CD4-positive, alpha-beta memory T cell (primary cell): ENCODE measurements at regions not wholly inside any gene's neighbourhood (a gene's known extent, or its start where the extent isn't known, plus 50 kb on each side); places are given as distances from the start of the nearest gene placed in this dataset.
"Not testable (repeated sequence)": the region's sequence is repeated elsewhere in the genome, so short reads cannot be mapped to it uniquely, and the experiment has no call there.

Source experiments
- CTCF ChIA-PET: fragments of 350-600 bp; sonication (Branson Sonifier 250); formaldehyde crosslinking; loops from one replicate; lab custom pipeline; 2021; ENCODE audit warnings: inconsistent platforms; ENCODE audit not compliant: partially characterized antibody; lab: Charles Lee
- POLR2A ChIA-PET: fragments of 350-600 bp; sonication (Branson Sonifier 250); formaldehyde crosslinking; loops from one replicate; lab custom pipeline; 2021; ENCODE audit not compliant: partially characterized antibody; lab: Charles Lee
- DNase-seq, 5 donors: peaks; one replicate each; pipeline versions ENCODE4 v3.0.0 to v3.0.0-alpha.2; 2020 to 2022; ENCODE audit warnings: mixed read lengths in 1 of 5
- H3K27ac ChIP-seq: one replicate; pipeline ENCODE4 v1.7.0; 2013; ENCODE audit warnings: low read depth, low read length
- H3K27me3 ChIP-seq: 2 replicates; pipeline ENCODE4 v1.7.0; 2013; ENCODE audit warnings: mild to moderate bottlenecking, low read length, moderate library complexity; ENCODE audit not compliant: insufficient read depth
- H3K36me3 ChIP-seq: 2 replicates; pipeline ENCODE4 v1.7.0; 2013; ENCODE audit warnings: mild to moderate bottlenecking, low read length, moderate library complexity; ENCODE audit not compliant: insufficient read depth
- H3K4me1 ChIP-seq: 2 replicates; pipeline ENCODE4 v1.7.0; 2013; ENCODE audit warnings: mild to moderate bottlenecking, low read length, moderate library complexity; ENCODE audit not compliant: insufficient read depth
- H3K4me3 ChIP-seq, 2 donors: one replicate each; pipeline ENCODE4 v1.7.0; 2013; ENCODE audit warnings: low read length in 2 of 2, mild to moderate bottlenecking in 1 of 2
- H3K9me3 ChIP-seq, 2 donors: one replicate each; pipeline ENCODE4 v1.7.0; 2013; ENCODE audit warnings: low read length in 2 of 2, control low read depth in 1 of 2; ENCODE audit not compliant: control insufficient read depth in 1 of 2
- H3K27ac Mint-ChIP-seq, 7 donors: one replicate each; pipeline ENCODE4 v1.8.0; 2020 to 2021; ENCODE audit warnings: mixed read lengths in 7 of 7, mild to moderate bottlenecking in 6 of 7, inconsistent platforms in 3 of 7, moderate library complexity in 3 of 7
- H3K27me3 Mint-ChIP-seq, 2 donors: one replicate each; pipeline ENCODE4 v1.8.0; 2020 to 2021; ENCODE audit warnings: mixed read lengths in 2 of 2
- H3K36me3 Mint-ChIP-seq, 2 donors: one replicate each; pipeline ENCODE4 v1.8.0; 2020 to 2021; ENCODE audit warnings: mixed read lengths in 2 of 2, inconsistent platforms in 1 of 2, mild to moderate bottlenecking in 1 of 2
- H3K4me1 Mint-ChIP-seq, 4 donors: one replicate each; pipeline ENCODE4 v1.8.0; 2020 to 2021; ENCODE audit warnings: mixed read lengths in 4 of 4, mild to moderate bottlenecking in 1 of 4
- H3K4me3 Mint-ChIP-seq, 8 donors: one replicate each; pipeline ENCODE4 v1.8.0; 2020 to 2021; ENCODE audit warnings: mixed read lengths in 8 of 8, mild to moderate bottlenecking in 7 of 8, moderate library complexity in 6 of 8, inconsistent platforms in 3 of 8
- H3K9me3 Mint-ChIP-seq, 8 donors: one replicate each; pipeline ENCODE4 v1.8.0; 2020 to 2021; ENCODE audit warnings: mixed read lengths in 8 of 8, mild to moderate bottlenecking in 5 of 8, inconsistent platforms in 3 of 8, moderate library complexity in 1 of 8
- intact Hi-C: fragments of 100-400 bp; cut with micrococcal nuclease; formaldehyde crosslinking; loops from one replicate; pipeline ENCODE4 v1.15.1; 2023

- H3K36me3 Mint-ChIP-seq, H3K4me3 Mint-ChIP-seq, intact Hi-C loops, H3K27me3 ChIP-seq, H3K4me1 Mint-ChIP-seq, CTCF ChIA-PET, H3K4me3 ChIP-seq, H3K4me1 ChIP-seq, H3K27me3 Mint-ChIP-seq, H3K27ac ChIP-seq, H3K9me3 ChIP-seq, H3K27ac Mint-ChIP-seq, DNase-seq, POLR2A ChIA-PET, H3K36me3 ChIP-seq: not testable (repeated sequence)
- peaks cover 0 to 14% (median 3%) of the 10 kb centered on the region in 8 donors for H3K9me3 Mint-ChIP-seq
These were observed 533.4 kb upstream of the LRATD1 start for GRCh38 chr2:14099101-14099500.

DNA sequence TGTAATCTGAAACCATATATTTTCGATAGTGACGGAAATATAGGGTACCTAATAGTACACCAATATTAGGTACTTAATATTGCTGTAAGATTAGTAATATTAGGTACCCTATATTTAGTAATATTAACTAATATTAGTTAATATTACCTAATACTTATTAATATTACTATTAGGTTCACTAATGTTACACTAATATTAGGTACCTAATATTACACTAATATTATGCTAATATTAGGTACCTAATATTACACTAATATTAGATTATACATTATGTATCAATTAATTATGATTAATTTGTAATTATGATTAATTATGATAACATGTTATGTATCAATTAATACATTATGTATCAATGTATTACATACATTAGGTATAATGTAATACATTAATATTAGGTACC lies 518.2 kb upstream of the LRATD1 start:
- ChIA-PET POLR2A (no interaction called here), CTCF (no interaction called here)
- H3K27ac ChIP-seq: no peak overlapping the region
- no peaks in the 10 kb centered on the region for H3K4me1 ChIP-seq
- H3K27ac Mint-ChIP-seq: no peak overlapping the region
- H3K4me3 Mint-ChIP-seq: no peak overlapping the region
- H3K36me3 ChIP-seq: no peaks in the 10 kb centered on the region
- no peaks in the 10 kb centered on the region for H3K9me3 ChIP-seq
- H3K9me3 Mint-ChIP-seq: peaks cover 0 to 11% (median 1%) of the 10 kb centered on the region in 8 donors
- H3K4me3 ChIP-seq: no peak overlapping the region
- intact Hi-C loops: no loop called here
- no peak for DNase-seq
- no peaks in the 10 kb centered on the region for H3K4me1 Mint-ChIP-seq
- H3K27me3 ChIP-seq: no peaks in the 10 kb centered on the region
- no peaks in the 10 kb centered on the region for H3K27me3 Mint-ChIP-seq
- H3K36me3 Mint-ChIP-seq: no peaks in the 10 kb centered on the region

DNA sequence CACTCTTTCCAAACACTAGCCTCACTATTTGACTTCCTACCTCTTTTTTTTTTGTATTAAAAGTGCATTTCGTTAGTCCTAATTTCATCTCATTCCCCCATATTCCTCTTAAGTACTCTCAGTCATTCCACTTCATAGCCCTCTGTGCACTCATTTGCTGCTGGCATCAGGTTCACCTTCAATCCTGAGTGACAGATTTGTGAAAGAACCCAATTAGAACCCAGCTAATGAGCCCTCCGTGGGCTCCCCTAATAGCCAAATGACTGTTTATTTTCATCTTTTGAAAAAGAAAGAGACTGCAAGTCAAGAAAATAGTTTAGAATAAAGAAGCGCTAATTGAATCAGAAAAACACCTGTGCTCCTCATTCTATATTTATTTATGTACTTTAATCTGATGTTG lies 512.1 kb upstream of the LRATD1 start:
- H3K27ac ChIP-seq: no peak overlapping the region
- H3K4me3 Mint-ChIP-seq: no peak overlapping the region
- no peak for DNase-seq
- H3K27ac Mint-ChIP-seq: no peak overlapping the region
- no peaks in the 10 kb centered on the region for H3K36me3 Mint-ChIP-seq
- CTCF ChIA-PET: no interaction called here
- POLR2A ChIA-PET: no interaction called here
- H3K27me3 ChIP-seq: no peaks in the 10 kb centered on the region
- H3K9me3 ChIP-seq: no peaks in the 10 kb centered on the region
- H3K9me3 Mint-ChIP-seq: peaks cover 0 to 5% (median 2%) of the 10 kb centered on the region in 8 donors
- no peak overlapping the region for H3K4me3 ChIP-seq
- no peaks in the 10 kb centered on the region for H3K36me3 ChIP-seq
- H3K4me1 ChIP-seq: no peaks in the 10 kb centered on the region
- H3K27me3 Mint-ChIP-seq: no peaks in the 10 kb centered on the region
- intact Hi-C loops: no loop called here
- H3K4me1 Mint-ChIP-seq: no peaks in the 10 kb centered on the region

DNA sequence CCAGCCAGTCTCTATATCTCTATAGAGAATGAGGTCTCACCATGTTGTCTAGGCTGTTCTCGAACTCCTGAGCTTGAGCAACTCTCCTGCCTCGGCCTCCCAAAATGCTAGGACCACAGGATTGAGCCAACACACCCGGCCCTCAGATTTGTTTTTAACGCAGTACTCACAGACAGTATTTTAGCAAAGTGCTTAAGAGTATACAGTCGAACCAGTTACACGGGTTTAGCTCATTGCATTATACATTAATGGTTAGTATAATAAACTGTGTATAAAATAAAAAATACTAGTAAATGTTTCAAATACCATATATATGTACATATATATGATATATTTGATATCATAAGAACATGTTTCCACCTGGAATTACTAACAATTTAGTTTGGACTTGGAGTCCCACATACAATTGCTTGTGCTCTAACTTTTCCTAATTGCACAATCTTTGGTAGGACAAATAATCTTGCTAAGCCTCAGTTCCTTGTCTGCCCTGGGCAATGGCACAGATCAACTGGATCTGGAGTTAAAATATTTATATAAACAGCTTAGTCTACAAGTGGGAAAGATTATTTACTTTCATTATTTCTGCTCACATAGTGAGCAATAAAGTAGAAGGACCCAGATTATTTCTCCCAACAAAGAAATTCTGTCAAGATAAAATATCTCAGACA lies 508.9 kb upstream of the LRATD1 start:
- peak in 1 of 5 donors; percentile 32 for DNase-seq
- H3K27me3 ChIP-seq: no peaks in the 10 kb centered on the region
- H3K27ac ChIP-seq: no peak overlapping the region
- Mint-ChIP-seq H3K9me3 (peaks cover 0 to 12% (median 4%) of the 10 kb centered on the region in 8 donors), H3K27me3 (no peaks in the 10 kb centered on the region), H3K4me3 (no peak overlapping the region), H3K27ac (no peak overlapping the region), H3K36me3 (no peaks in the 10 kb centered on the region), H3K4me1 (no peaks in the 10 kb centered on the region)
- ChIA-PET CTCF (no interaction called here), POLR2A (no interaction called here)
- H3K36me3 ChIP-seq: no peaks in the 10 kb centered on the region
- H3K4me3 ChIP-seq: no peak overlapping the region
- intact Hi-C loops: no loop called here
- H3K9me3 ChIP-seq: no peaks in the 10 kb centered on the region
- no peaks in the 10 kb centered on the region for H3K4me1 ChIP-seq

- Histone ChIP-seq H3K4me1 (no peaks in the 10 kb centered on the region), H3K27ac (no peak overlapping the region), H3K27me3 (no peaks in the 10 kb centered on the region), H3K36me3 (no peaks in the 10 kb centered on the region), H3K9me3 (no peaks in the 10 kb centered on the region), H3K4me3 (no peak overlapping the region)
- no peaks in the 10 kb centered on the region for H3K4me1 Mint-ChIP-seq
- ChIA-PET CTCF (no interaction called here), POLR2A (no interaction called here)
- intact Hi-C loops: no loop called here
- no peak overlapping the region for H3K4me3 Mint-ChIP-seq
- no peaks in the 10 kb centered on the region for H3K27me3 Mint-ChIP-seq
- H3K9me3 Mint-ChIP-seq: peaks cover 0 to 12% (median 5%) of the 10 kb centered on the region in 8 donors
- DNase-seq: no peak
- no peaks in the 10 kb centered on the region for H3K36me3 Mint-ChIP-seq
- H3K27ac Mint-ChIP-seq: no peak overlapping the region
These were observed 506.8 kb upstream of the LRATD1 start for GRCh38 chr2:14125624-14126293.

DNA sequence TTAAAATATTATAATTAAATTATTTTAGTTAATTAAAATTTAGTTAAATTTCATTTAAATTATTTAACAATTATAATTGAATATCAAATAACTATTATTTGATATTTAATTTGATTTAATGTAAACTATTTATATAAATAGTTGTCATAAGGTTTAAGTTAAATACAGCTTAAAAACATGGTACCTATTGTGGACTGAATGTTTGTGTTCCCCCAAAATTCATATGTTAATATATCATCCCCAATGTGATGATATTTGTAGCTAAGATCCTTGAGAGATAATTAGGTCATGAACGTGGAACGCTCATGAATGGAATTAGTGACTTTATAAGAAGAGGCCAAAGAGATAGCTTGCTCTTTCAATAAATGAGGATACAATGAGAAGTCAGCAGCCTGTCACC lies 505.7 kb upstream of the LRATD1 start:
- no peak overlapping the region for H3K27ac ChIP-seq
- Mint-ChIP-seq H3K4me3 (no peak overlapping the region), H3K27me3 (no peaks in the 10 kb centered on the region), H3K27ac (no peak overlapping the region), H3K36me3 (no peaks in the 10 kb centered on the region), H3K4me1 (no peaks in the 10 kb centered on the region), H3K9me3 (peaks cover 0 to 12% (median 5%) of the 10 kb centered on the region in 8 donors)
- H3K36me3 ChIP-seq: no peaks in the 10 kb centered on the region
- no peak for DNase-seq
- ChIA-PET POLR2A (no interaction called here), CTCF (no interaction called here)
- no peaks in the 10 kb centered on the region for H3K27me3 ChIP-seq
- H3K4me3 ChIP-seq: no peak overlapping the region
- H3K9me3 ChIP-seq: no peaks in the 10 kb centered on the region
- intact Hi-C loops: no loop called here
- no peaks in the 10 kb centered on the region for H3K4me1 ChIP-seq

- Mint-ChIP-seq H3K27ac (no peak overlapping the region), H3K27me3 (no peaks in the 10 kb centered on the region), H3K9me3 (peaks cover 2 to 12% (median 6%) of the 10 kb centered on the region in 8 donors), H3K4me3 (no peak overlapping the region), H3K4me1 (no peaks in the 10 kb centered on the region), H3K36me3 (no peaks in the 10 kb centered on the region)
- DNase-seq: no peak
- Histone ChIP-seq H3K27ac (no peak overlapping the region), H3K27me3 (no peaks in the 10 kb centered on the region), H3K4me1 (no peaks in the 10 kb centered on the region), H3K9me3 (no peaks in the 10 kb centered on the region), H3K36me3 (no peaks in the 10 kb centered on the region), H3K4me3 (no peak overlapping the region)
- intact Hi-C loops: no loop called here
- POLR2A ChIA-PET: no interaction called here
- CTCF ChIA-PET: no interaction called here
These were observed 504.8 kb upstream of the LRATD1 start for GRCh38 chr2:14127765-14128164.
